Chondrocyte (in vitro differentiated cells): ENCODE measurements at regions not wholly inside any gene's neighbourhood (a gene's known extent, or its start where the extent isn't known, plus 50 kb on each side); places are given as distances from the start of the nearest gene placed in this dataset.

Source experiments
- DNase-seq: peaks from one replicate; pipeline ENCODE4 v3.0.0; 2021; ENCODE audit warnings: mixed read lengths, low spot score
- H3K27ac Mint-ChIP-seq: one replicate; pipeline ENCODE4 v1.8.0; 2021; ENCODE audit warnings: mild to moderate bottlenecking, moderate library complexity, mixed read lengths; ENCODE audit not compliant: unreplicated experiment
- H3K27me3 Mint-ChIP-seq: 2 replicates; pipeline ENCODE4 v1.8.0; 2021; ENCODE audit warnings: low read depth, mixed read lengths
- H3K36me3 Mint-ChIP-seq: 2 replicates; pipeline ENCODE4 v1.8.0; 2021; ENCODE audit warnings: low read depth, mixed read lengths
- H3K4me1 Mint-ChIP-seq: 2 replicates; pipeline ENCODE4 v1.8.0; 2021; ENCODE audit warnings: low read depth, mild to moderate bottlenecking, mixed read lengths
- H3K4me3 Mint-ChIP-seq: one replicate; pipeline ENCODE4 v1.8.0; 2021; ENCODE audit warnings: mild to moderate bottlenecking, moderate library complexity, mixed read lengths; ENCODE audit not compliant: unreplicated experiment
- H3K9me3 Mint-ChIP-seq: 2 replicates; pipeline ENCODE4 v1.8.0; 2021; ENCODE audit warnings: low read depth, mixed read lengths
- CTCF ChIP-seq: fragments of 200-600 bp; sonication (generic); IDR thresholded peaks from 2 replicates; pipeline ENCODE4 v1.5.0; 2021; ENCODE audit warnings: antibody characterized with exemption, mild to moderate bottlenecking, moderate library complexity

- Mint-ChIP-seq H3K9me3 (peaks cover 12% of the 10 kb centered on the region), H3K27me3 (no peaks in the 10 kb centered on the region)
These were observed 195.7 kb upstream of the PDZRN3 start for GRCh38 chr3:73820431-73820830.

GRCh38 chr3:73815966-73816365 lies 191.2 kb upstream of the PDZRN3 start:
- no peaks in the 10 kb centered on the region for H3K27me3 Mint-ChIP-seq

More at GRCh38 chr3:73820431-73820830, 195.7 kb upstream of the PDZRN3 start:
- H3K4me3 Mint-ChIP-seq, result no peak overlapping the region
- H3K36me3 Mint-ChIP-seq, result peaks cover 2% of the 10 kb centered on the region
- TF ChIP-seq CTCF, result no peak
- H3K27ac Mint-ChIP-seq, result peak overlapping the region; percentile 76
- H3K4me1 Mint-ChIP-seq, result peaks cover 24% of the 10 kb centered on the region
- DNase-seq, result no peak

GRCh38 chr3:73813692-73814292 lies 189.1 kb upstream of the PDZRN3 start:
- Mint-ChIP-seq H3K36me3 (no peaks in the 10 kb centered on the region), H3K4me1 (peaks cover 11% of the 10 kb centered on the region), H3K9me3 (peaks cover 4% of the 10 kb centered on the region), H3K27me3 (no peaks in the 10 kb centered on the region), H3K27ac (no peak overlapping the region), H3K4me3 (no peak overlapping the region)
- DNase-seq, result no peak
- no peak for TF ChIP-seq CTCF

More at GRCh38 chr3:73815966-73816365, 191.2 kb upstream of the PDZRN3 start:
- H3K36me3 Mint-ChIP-seq, result no peaks in the 10 kb centered on the region
- no peak for TF ChIP-seq CTCF
- peaks cover 18% of the 10 kb centered on the region for H3K4me1 Mint-ChIP-seq
- H3K4me3 Mint-ChIP-seq, result no peak overlapping the region
- H3K27ac Mint-ChIP-seq, result no peak overlapping the region
- peaks cover 4% of the 10 kb centered on the region for H3K9me3 Mint-ChIP-seq
- DNase-seq, result no peak

GRCh38 chr3:73813291-73813690 lies 188.6 kb upstream of the PDZRN3 start:
- no peaks in the 10 kb centered on the region for H3K36me3 Mint-ChIP-seq
- H3K27me3 Mint-ChIP-seq, result no peaks in the 10 kb centered on the region
- no peak for DNase-seq
- H3K27ac Mint-ChIP-seq, result no peak overlapping the region
- H3K9me3 Mint-ChIP-seq, result peaks cover 4% of the 10 kb centered on the region
- no peak overlapping the region for H3K4me3 Mint-ChIP-seq
- peaks cover 11% of the 10 kb centered on the region for H3K4me1 Mint-ChIP-seq
- TF ChIP-seq CTCF, result no peak

GRCh38 chr3:73812054-73812453 lies 187.3 kb upstream of the PDZRN3 start:
- TF ChIP-seq CTCF, result no peak
- Mint-ChIP-seq H3K9me3 (peaks cover 4% of the 10 kb centered on the region), H3K27ac (no peak overlapping the region), H3K27me3 (no peaks in the 10 kb centered on the region), H3K36me3 (no peaks in the 10 kb centered on the region), H3K4me3 (no peak overlapping the region), H3K4me1 (peaks cover 11% of the 10 kb centered on the region)
- no peak for DNase-seq
